Fibroblast of gingiva (primary cell): ENCODE measurements at regions not wholly inside any gene's neighbourhood (a gene's known extent, or its start where the extent isn't known, plus 50 kb on each side); places are given as distances from the start of the nearest gene placed in this dataset.
"Not testable (repeated sequence)": the region's sequence is repeated elsewhere in the genome, so short reads cannot be mapped to it uniquely, and the experiment has no call there.

ENCODE experiments used
- DNase-seq: peaks from one replicate; pipeline ENCODE4 v3.0.0-alpha.2; 2011; ENCODE audit warnings: low read depth

DNA sequence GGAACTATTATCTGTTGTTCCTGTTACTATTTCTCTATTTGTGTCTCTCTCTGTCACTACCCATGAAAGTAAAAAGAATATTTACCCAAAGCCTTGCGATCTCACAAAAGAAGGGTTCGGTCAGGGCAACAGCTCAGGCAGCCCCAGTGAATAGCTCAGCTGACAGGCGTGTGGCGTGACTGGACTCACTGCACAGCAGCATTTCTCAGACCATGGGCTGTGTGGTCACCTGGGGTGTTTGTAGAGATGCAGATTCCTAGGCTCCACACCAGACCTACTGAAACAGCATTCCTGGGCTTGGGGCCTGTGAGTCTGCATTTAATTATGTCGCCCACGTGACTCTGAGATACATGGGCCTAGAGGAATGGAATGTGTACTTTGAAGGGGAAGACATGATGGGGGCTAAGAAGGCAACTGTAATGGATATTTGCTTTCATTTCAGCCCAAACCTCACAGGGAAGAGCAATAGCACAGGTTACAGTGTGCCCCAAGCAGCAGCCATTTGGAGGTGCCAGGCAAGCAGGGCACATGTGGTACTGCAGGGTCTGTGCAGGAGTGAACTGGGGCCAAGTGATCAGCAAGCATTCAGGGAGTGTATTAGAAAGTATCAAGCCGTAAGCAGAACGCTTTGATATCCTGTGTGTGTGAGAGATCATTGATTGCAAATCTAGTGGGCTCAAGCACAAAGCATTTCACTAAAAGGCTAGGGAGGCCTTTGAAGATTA lies 90.4 kb upstream of the RBMS1 start:
- no peak for DNase-seq

DNA sequence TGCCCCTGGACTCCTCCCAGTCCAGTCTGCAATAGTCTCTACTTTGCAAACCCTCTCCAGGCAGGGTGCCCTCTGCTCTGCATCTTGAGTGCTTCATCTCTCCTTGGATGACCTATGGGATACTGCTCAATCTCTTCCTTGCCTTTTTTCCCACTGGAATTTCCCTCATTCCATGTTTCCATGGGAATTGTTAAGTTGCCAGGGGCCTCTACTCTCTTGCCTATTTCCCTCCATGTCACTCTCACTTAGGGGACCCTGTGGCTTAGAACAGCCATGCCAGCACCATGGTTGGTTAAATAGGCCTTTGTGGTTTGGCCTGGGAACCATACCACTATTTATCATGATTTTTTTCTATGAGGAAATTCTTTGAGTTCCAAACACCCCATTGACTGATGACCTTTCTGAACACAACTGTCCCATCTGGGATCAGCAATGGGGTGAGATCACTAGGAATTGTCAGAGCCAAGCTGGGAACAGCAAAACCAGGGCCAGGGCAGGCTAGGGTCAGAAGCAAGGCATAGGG lies 91.4 kb upstream of the RBMS1 start:
- DNase-seq: peak; percentile 38

DNA sequence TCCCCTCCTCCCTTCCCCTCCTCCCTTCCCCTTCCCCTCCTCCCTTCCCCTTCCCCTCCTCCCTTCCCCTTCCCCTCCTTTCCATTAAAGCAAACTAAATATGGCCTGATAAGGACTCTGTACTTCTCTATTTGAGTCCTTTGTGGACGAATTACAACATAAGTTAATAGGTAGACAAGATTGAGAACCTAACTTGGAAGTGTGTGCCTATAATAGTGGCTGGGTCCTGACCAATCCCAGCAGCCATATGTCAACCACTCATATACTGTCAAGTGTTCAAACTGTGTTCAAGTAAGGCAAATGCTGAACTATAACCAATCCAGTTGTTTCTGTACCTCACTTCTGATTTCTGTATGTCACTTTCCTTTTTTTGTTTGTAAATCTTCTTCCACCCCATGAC lies 97.1 kb upstream of the RBMS1 start:
- no peak for DNase-seq

DNA sequence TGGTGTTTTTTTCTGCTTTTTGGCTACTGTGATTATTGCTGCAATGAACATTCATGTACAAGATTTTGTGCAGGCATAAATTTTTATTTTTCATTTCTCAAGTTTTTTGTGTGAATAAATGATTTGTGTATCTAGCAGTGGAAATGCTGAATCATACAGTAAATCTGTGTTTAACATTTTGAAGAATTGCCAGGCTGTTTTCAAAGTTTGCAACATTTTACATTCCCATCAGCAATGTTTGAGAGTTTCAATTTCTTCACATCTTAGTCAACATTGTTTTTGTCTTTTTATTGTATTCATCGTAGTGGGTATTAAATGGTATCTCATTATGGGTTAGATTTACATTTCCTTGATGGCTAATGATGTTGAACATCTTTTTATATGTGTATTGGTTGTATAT lies 98.8 kb upstream of the RBMS1 start:
- DNase-seq: peak; percentile 61

DNA sequence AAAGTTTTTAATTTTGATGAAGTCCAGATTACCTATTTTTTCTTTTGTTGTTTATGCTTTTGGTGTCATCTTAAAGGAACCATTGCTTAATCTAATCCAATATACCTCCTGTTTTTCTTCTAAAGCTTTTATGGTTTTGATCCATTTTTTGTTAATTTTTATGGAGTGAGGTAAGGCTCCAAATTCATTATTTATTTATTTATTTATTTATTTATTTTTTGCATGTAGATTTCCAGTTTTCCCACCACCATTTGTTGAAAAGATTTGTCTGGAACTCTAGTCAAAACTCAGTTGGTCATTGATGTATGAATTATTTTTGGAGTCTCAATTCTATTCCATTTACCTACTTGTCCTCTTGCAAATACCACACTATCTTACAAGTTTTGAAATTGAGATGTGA lies 99.4 kb upstream of the RBMS1 start:
- no peak for DNase-seq

DNA sequence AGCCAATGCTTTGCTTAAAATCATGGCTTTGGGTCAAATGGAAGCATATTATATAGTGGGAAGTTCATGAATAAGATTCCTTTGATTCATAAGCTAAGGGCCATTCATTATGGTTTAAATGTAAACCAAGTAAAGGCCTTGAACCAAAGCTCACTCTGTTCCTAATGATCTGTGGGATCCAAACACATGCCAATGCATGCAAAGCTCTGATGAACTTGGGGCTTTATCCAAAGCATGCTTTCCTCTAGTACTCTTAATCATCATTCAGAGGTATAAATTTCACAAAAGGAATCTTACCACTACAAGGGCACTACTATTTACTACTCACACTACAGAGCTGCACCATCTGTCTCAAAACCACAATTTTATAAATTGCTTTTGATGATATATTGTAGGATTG lies 102.8 kb upstream of the RBMS1 start:
- peak; percentile 33 for DNase-seq

DNA sequence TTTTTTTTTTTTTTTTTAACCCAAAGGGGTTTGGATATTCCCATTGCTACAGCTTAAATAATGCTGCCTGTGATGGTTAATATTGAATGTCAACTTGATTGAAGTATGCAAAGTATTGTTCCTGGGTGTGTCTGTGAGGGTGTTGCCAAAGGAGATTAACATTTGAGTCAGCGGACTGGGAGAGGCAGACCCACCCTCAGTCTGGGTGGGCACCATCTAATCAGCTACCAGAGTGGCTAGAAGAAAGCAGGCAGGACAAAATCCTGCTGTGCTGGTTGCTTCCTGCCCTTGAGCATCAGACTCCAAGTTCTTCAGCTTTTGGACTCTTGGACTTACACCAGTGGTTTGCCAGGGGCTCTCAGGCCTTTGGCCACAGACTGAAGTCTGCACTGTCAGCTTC lies 106.8 kb upstream of the RBMS1 start:
- DNase-seq: not testable (repeated sequence)

DNA sequence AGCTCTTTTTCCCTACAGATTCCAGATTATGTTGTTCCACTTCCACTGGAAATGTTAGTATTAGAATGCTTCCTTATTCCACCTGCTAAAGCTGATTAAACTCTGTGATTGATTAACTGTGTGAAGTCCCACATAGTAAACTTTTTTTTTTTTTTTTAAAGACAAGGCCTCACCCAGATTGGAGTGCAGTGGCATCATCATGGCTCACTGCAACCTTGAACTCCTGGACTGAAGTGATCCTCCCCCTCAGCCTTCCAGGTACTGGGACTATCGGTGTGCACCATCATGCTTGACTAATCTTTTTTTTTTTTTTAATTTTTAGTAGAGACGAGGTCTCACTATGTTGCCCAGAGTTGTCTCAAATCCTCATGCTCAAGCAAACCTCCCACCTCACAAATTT lies 108.5 kb upstream of the RBMS1 start:
- DNase-seq: no peak

DNA sequence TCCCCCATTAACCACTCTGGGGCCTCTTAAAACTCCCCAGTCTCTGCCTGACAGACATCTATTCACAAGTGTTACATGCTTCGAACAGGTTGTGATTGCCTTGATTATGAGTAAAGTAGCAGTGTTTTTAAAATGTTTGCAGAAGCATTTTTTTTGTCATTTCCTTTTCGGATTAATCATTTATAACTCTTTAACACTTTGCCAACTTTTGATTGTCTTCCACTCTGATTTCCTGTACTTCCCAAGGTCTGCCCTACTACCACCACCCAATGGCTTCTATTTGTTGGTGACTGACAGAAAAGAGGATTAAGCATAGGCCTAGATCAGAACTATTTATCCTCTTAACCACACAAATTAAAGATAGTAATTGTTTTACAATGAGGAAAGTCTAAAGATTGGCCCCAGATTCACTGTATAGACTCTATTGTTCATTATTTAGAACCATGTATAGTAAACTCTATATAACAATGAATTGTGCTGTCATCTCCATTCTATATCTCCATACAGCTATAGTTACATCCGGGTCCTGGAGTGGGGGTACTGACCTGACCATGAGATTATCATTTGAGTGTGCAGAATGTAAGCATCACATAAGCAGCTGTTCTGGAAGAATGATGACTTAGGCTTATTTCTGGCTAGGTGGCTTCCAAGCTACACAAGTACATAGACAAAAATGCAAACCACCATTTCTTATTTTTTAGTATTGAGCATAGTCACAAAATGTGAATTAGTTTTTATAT lies 110.3 kb upstream of the RBMS1 start:
- DNase-seq: no peak

DNA sequence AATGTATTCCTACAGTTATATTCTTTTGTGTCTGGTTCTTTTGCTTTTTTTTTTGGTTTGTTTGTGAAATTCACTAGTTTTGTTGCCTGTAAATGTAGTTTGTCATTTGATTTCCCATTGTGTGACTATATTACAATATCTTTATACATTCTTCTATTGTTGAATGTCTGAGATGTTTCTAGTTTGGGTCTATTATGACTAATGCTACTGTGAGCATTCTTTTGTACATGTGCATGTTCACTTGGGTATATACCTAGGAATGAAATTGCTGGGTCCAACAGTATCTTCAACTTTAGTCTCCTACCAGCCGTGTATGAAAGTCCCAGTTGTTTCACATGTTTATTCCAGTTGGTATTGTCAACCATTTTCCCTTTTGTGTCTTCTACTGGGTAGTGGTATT lies 112.7 kb upstream of the RBMS1 start:
- DNase-seq: no peak

DNA sequence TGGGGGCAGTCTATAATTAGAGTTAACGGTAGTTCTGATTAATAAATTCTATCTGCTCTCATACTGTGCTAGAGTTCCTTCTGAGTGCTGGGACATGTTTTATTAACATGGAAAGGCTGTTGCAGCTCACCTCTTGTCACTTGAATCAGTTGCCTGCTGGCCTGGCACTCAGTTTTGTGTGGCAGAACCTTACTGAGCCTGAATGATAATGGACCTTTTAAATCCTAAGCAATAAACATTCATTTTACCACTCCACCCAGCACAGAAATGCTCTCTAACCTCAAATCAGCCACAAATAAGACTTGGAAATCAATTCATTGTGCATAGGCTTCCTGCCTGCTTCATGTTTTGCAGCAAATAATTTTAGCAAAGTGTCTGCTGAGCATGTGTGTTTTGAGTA lies 115.0 kb upstream of the RBMS1 start:
- DNase-seq: no peak

DNA sequence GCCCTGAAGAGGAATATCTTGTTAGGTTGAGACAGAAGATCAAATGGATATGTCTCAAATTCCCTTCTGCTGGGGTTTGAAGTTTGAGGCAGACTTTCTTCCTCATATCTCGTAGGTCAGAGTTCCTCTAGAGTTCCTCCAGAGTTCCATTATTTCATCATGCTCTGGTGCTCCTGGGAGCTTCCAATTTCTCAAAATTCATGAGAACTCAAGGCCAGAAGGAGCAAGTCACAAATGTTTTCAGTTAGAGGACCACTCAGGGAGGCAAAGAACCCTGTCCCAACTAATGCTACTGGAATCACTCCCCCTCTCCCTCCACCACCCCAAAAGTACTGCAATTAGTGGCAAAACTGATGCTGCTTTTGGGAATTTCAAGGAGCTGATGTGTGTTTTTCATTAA lies 115.7 kb upstream of the RBMS1 start:
- DNase-seq: peak; percentile 75

DNA sequence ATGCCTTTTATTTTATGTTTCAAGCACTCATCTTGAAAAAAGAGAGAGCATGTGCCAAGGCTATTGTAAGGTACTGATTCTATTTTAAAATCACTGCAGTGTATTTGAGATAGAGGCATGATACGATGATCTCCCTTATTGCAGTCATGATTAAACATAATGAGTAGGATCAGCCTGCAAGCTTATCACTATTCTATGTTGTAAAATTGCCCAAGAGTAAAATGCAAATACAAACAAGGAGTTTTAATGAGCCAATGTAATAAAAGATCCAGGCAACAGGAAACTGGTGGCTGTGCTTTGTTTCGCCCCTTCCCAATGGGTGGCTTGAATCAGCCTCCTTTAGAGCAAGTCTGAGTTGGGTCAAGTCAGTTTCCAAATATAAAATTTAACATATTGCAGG lies 116.4 kb upstream of the RBMS1 start:
- DNase-seq: no peak

DNA sequence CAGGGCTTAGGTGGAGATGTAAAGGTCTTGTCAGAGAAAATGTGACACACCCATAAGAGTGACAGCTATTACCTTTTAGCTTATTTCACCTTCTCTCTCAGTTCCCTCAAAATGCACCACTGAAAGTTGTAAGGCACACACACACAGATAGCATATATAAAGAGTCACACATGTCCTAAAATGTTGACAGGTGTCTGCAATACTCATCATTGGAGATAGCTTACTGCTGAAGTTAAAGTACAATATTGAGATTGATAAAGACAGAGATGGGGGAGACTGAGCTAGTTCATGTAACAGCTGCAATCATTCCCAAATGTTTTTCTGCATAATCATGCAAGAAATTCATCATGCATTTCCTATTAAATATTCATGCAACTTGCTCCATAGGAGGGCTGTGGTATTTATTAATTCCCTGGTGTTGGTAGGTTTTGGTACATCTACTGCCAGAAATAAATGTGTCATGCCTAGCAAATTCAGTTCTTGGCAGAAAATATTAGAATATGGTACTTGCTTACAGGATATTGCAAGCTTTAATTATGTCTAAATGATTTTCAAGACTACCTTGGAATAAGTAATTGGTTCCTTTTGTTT lies 118.8 kb upstream of the RBMS1 start:
- DNase-seq: peak; percentile 88

DNA sequence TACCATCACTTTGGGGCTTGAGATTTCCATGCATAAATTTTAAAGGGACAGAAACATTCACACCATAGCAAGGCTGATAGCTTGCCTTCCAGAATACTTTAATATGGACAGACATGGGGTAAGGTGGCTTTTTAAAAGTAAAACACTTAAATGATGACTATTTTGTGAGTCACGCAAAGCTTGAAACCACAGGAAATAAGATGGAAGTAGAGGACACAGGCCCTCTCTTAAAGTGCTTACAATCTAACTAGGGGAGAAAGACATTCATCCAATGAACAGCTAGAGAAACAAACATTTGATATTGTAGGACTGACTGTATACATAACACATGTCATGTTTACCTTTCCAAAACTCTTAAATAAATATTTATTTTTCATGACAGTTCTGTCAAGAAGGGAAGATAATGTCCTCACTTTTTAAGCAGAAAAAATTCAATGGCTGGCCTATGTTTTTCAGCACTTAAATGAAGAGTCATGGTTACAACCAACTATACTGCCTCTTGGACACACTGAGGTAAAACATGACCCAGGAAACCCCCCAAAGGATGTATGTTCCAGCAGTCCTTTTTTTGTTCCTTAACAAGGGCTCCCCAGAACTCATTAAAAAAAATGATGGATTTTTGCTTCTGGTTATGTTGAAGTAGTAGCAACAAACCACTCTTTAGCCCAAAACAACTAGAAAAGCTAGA lies 120.0 kb upstream of the RBMS1 start:
- DNase-seq: peak; percentile 18

DNA sequence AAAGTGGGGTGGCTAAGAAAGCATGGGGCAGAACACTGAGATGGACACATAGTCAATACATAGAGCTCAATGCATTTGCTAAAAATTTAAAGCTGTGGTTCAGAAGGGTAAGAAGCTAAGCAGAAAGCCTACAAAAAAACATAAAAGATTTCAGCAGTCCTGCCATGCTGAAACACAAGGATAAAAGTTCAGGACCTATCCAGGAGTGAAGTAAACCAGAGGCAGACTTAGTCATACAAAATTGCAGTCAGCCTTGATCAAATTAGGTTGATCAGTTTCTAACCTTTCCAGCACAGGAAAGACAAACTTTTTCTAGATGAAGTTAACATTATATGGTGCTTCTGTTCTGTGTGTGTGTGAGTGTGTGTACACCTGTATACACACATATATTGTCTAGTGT lies 120.8 kb upstream of the RBMS1 start:
- DNase-seq: no peak

DNA sequence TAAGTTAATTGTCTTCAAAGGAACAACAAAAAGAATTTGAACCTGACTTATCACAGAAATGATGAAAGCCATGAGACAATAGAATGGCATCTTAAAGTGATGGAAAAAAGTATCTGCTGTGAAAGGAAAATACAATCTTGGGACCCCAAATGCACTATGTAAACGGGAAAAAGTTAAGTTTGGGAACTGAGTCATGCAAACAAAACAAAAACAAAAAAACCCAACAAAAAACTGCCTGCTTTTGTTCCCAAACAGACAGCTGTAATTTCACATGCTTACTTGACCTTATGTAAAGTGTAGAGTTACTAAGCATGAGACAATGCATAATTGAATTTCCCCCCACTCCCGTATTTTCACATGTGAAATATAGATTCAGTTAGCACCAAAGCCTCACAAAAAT lies 122.1 kb upstream of the RBMS1 start:
- no peak for DNase-seq

DNA sequence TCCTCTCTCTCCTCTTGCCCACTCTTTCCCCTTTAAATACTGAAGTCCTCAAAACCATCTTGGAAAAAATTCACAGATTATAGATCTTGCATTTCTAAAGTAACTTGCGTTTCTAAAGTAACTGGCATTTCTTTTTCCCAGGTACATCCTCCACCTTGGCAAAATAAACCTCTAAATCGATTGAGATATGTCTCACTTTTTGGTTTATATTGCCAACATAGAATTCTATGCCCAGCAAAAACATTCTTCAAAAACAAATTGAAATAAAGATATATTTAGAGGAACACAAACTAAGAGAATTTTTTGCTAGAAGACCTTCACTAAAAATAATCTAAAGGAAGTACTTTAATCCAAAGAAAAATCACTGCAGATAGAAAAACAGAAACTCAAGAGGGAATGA lies 122.5 kb upstream of the RBMS1 start:
- DNase-seq: no peak

DNA sequence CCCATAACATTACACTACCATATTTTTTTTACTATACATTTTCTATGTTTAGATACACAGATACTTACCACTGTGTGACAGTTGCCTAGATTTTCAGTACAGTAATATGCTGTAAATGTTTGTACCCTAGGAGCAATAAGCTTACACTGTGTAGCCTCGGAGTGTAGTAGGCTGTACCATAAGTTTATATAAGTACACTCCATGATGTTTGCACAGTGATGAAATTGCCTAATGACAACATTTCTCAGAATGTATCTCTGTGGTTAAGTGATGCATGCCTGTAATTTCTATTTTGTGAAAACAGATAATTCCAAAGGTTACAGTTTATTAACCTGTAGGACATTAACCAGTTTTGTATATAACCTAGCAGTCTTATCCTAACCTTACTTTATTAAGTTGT lies 128.1 kb upstream of the RBMS1 start:
- DNase-seq: peak; percentile 6

DNA sequence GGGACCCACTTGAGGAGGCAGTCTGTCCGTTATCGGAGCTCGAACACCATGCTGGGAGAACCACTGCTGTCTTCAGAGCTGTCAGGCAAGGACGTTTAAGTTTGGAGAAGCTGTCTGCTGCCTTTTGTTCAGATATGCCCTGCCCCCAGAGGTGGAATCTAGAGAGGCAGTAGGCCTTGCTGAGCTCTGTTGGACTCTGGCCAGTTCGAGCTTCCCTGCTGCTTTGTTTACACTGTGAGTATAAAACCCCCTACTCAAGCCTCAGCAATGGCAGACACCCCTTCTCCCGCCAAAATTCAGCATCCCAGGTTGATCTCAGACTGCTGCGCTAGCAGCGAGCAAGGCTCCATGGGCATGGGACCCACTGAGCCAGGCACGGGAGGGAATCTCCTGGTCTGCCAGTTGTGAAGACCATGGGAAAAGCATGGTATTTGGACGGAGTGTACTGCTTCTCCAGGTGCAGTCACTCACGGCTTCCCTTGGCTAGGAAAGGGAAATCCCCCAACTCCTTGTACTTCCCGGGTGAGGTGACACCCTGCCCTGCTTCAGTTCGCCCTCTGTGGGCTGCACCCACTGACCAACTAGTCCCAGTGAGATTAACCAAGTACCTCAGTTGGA lies 134.5 kb upstream of the RBMS1 start:
- DNase-seq: not testable (repeated sequence)

DNA sequence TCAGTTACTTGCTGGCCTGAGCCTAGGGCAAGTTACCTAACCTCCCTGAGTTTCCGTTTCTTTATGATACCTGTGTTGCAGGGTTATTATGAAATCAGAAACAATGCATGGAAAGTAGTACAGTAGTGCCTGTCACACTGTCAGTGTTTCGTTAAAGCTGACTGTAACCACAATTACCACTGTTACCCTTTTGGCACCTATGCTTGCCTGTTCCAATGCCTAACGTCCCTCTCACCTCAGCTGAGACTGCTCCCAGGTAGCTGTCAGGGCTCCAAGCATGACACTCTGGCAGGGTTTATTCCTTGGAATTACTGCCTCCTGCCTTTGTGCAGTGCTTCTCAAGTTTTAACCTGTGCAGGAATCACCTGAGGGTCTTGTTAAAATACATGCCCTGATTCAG lies 135.2 kb upstream of the RBMS1 start:
- no peak for DNase-seq
